ENCODE measurements at regions not wholly inside any gene's neighbourhood (a gene's known extent, or its start where the extent isn't known, plus 50 kb on each side); places are given as distances from the start of the nearest gene placed in this dataset.

DNA sequence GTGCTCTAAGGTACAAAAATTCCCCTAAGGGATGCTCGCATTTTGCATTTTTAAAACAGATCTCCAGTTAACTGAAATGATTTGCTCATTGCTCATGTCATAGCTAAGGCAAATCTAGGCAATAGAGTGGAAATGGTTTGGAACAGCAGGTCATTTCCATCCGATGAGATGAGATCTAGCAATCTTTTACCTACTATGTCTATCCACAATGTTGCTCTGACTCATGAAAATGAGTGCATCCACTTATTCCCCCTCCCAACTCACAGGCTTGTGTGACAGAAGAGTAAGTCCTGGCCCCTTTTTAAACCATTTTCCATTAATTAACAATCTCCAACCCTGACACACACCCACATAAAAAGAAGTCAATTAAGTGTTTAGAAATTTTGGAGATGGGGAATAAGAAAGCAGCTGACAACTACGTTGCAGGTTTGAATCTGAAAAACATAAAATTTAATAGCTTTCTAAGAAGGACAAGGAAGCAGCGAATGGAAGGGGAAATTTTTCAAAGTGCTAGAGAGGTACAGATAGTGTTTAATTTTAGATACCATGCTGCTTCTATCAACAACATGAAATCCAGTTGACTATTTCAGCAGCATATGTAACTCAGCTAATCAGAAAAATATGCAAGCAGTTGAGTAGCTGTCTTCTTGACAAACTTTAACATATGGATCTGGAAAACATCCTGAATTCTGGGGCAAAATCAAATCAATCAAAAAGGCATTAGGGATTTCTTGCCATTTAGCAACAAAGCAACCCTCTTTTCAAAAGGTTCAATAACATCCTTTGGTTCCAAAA, 112.0 kb downstream of the TMCO5A start:
- CTCF ChIA-PET, result no interaction called here

DNA sequence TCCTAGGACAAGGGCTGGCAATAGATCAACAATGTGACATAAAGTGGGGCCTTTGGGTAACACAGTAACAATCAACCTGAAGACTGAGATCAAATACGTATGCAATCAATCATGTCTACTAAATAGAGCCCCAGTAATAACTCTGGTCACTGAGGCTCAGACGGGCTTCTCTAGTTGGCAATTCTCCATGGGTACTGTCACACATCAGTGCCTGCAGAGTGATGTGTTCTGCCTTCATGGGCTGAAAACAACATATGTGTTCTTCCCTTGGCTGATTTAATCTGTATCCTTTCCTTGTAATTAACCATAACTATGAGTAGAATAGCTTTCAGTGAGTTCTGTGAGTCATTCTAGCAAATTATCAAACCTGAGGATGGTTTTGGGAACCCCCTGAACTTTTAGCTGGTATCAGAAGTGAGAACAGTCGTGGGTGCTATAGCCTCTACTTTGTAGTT, 113.6 kb downstream of the TMCO5A start:
- Histone ChIP-seq H3K4me1 (ENCODE audit: insufficient read depth, low read length) (peaks cover 19% of the 10 kb centered on the region), H2AFZ (ENCODE audit: low read length) (no peak overlapping the region), H4K20me1 (ENCODE audit: low read length) (no peaks in the 10 kb centered on the region), H3K4me2 (ENCODE audit: low read length) (no peak overlapping the region), H3K27ac (ENCODE audit: low read length) (no peak overlapping the region), H3K27me3 (ENCODE audit: low read length) (no peaks in the 10 kb centered on the region), H3K79me2 (ENCODE audit: low read length) (no peaks in the 10 kb centered on the region), H3F3A (ENCODE audit: low read length, unreplicated experiment) (no peaks in the 10 kb centered on the region), H3K9me3 (ENCODE audit: low read length) (no peaks in the 10 kb centered on the region), H3K9ac (ENCODE audit: low read length) (no peak overlapping the region), H3K36me3 (ENCODE audit: low read depth, low read length) (no peaks in the 10 kb centered on the region), H3K4me3 (ENCODE audit: low read length) (no peak overlapping the region), H3K9me2 (replicated peaks; ENCODE audit: low read length) (no peaks in the 10 kb centered on the region)
- no peak for ATAC-seq
- intact Hi-C loops (cut with micrococcal nuclease), result no loop called here
- BruUV-seq (replicated peaks), result no TSS peak
- no peak for DNase-seq
- TF ChIP-seq CTCF (conservative IDR thresholded peaks at IDR 0.05; ENCODE audit: low read depth, low read length) (no peak), EZH2 (IDR thresholded peaks at IDR 0.05; ENCODE audit: low read length, unreplicated experiment) (no peak), EZH2phosphoT487 (IDR thresholded peaks at IDR 0.05; ENCODE audit: borderline replicate concordance, low read length) (no peak)
- POLR2A ChIA-PET (ENCODE audit: unreplicated experiment), result no interaction called here
- CTCF ChIA-PET, result no interaction called here

More for the DNA sequence above, 112.0 kb downstream of the TMCO5A start:
- no peaks in the 10 kb centered on the region for H3K27me3 ChIP-seq (ENCODE audit: low read length)
- no peaks in the 10 kb centered on the region for H3K79me2 ChIP-seq (ENCODE audit: low read length)
- peaks cover 35% of the 10 kb centered on the region for H3K4me1 ChIP-seq (ENCODE audit: insufficient read depth, low read length)
- no peak overlapping the region for H3K4me3 ChIP-seq (ENCODE audit: low read length)
- DNase-seq, result no peak
- H3K9me2 ChIP-seq (replicated peaks; ENCODE audit: low read length), result no peaks in the 10 kb centered on the region
- no peak overlapping the region for H3K4me2 ChIP-seq (ENCODE audit: low read length)
- ATAC-seq, result no peak
- H2AFZ ChIP-seq (ENCODE audit: low read length), result no peak overlapping the region
- H3K9ac ChIP-seq (ENCODE audit: low read length), result no peak overlapping the region
- H3K27ac ChIP-seq (ENCODE audit: low read length), result no peak overlapping the region
- POLR2A ChIA-PET (ENCODE audit: unreplicated experiment), result no interaction called here
- H4K20me1 ChIP-seq (ENCODE audit: low read length), result no peaks in the 10 kb centered on the region
- no peaks in the 10 kb centered on the region for H3K36me3 ChIP-seq (ENCODE audit: low read depth, low read length)
- no TSS peak for BruUV-seq (replicated peaks)
- TF ChIP-seq EZH2phosphoT487 (IDR thresholded peaks at IDR 0.05; ENCODE audit: borderline replicate concordance, low read length) (no peak), CTCF (conservative IDR thresholded peaks at IDR 0.05; ENCODE audit: low read depth, low read length) (no peak), EZH2 (IDR thresholded peaks at IDR 0.05; ENCODE audit: low read length, unreplicated experiment) (no peak)
- no peaks in the 10 kb centered on the region for H3K9me3 ChIP-seq (ENCODE audit: low read length)
- H3F3A ChIP-seq (ENCODE audit: low read length, unreplicated experiment), result no peaks in the 10 kb centered on the region
- intact Hi-C loops (cut with micrococcal nuclease), result no loop called here

DNA sequence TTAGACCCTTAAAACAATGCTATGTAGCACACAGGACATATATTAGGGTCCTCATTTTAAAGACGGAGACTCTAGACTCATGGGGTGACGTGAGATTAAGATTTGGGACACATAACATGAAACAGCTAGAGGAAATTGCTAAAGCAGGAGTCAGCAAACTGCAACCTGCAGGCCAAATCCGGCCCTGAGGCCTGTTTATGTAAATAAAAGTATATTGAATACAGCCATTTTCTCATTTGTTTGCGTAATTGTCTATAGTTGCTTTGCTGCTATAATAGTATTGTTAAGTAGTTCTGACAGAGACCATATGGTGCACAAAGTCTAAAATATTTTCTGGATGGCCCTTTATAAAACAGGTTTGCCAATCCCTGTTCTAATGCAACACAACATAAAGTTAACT, 115.5 kb downstream of the TMCO5A start:
- H3K9ac ChIP-seq (ENCODE audit: low read length), result peak overlapping the region; percentile 22
- intact Hi-C loops (cut with micrococcal nuclease), result loop anchor here (1.0 kb wide), 1 partner anchor 9 kb away; no protein-coding TSS in a partner anchor
- POLR2A ChIA-PET (ENCODE audit: unreplicated experiment), result interaction anchor here (0.6 kb wide), 1 partner anchor 8 kb away, joined by 4 read pairs; no protein-coding TSS in a partner anchor
- DNase-seq (peak; percentile 48), ATAC-seq (peak; percentile 72)
- CTCF ChIA-PET, result no interaction called here
- no peaks in the 10 kb centered on the region for H4K20me1 ChIP-seq (ENCODE audit: low read length)
- H3K4me2 ChIP-seq (ENCODE audit: low read length), result peak overlapping the region; percentile 26
- H2AFZ ChIP-seq (ENCODE audit: low read length), result peak overlapping the region; percentile 64; the same call in 1 of the 2 replicates
- no TSS peak for BruUV-seq (replicated peaks)
- H3K9me3 ChIP-seq (ENCODE audit: low read length), result no peaks in the 10 kb centered on the region
- H3K4me3 ChIP-seq (ENCODE audit: low read length), result no peak overlapping the region
- no peaks in the 10 kb centered on the region for H3K27me3 ChIP-seq (ENCODE audit: low read length)
- no peak for TF ChIP-seq EZH2 (IDR thresholded peaks at IDR 0.05; ENCODE audit: low read length, unreplicated experiment)
- no peak for TF ChIP-seq EZH2phosphoT487 (IDR thresholded peaks at IDR 0.05; ENCODE audit: borderline replicate concordance, low read length)
- no peak for TF ChIP-seq CTCF (conservative IDR thresholded peaks at IDR 0.05; ENCODE audit: low read depth, low read length)
- peaks cover 18% of the 10 kb centered on the region for H3K4me1 ChIP-seq (ENCODE audit: insufficient read depth, low read length)
- H3K9me2 ChIP-seq (replicated peaks; ENCODE audit: low read length), result no peaks in the 10 kb centered on the region
- H3F3A ChIP-seq (ENCODE audit: low read length, unreplicated experiment), result no peaks in the 10 kb centered on the region
- H3K79me2 ChIP-seq (ENCODE audit: low read length), result no peaks in the 10 kb centered on the region
- H3K36me3 ChIP-seq (ENCODE audit: low read depth, low read length), result no peaks in the 10 kb centered on the region
- H3K27ac ChIP-seq (ENCODE audit: low read length), result peak overlapping the region; percentile 54
